GM12892 (cell line): ENCODE measurements at regions not wholly inside any gene's neighbourhood (a gene's known extent, or its start where the extent isn't known, plus 50 kb on each side); places are given as distances from the start of the nearest gene placed in this dataset.

Experiments
- DNase-seq: peaks from one replicate; pipeline ENCODE4 v3.0.0; 2011; ENCODE audit not compliant: insufficient read length
- FAIRE-seq: peaks from 2 replicates; lab custom pipeline; 2011; peaks lifted over from hg19 to GRCh38; lab: Jason Lieb, UNC
- POLR2A ChIP-seq: IDR thresholded peaks from 2 replicates; pipeline ENCODE4 v1.6.1; 2011; ENCODE audit warnings: low read depth, low read length, control low read depth
- POLR2AphosphoS5 ChIP-seq: IDR thresholded peaks from 2 replicates; pipeline ENCODE4 v1.6.1; 2011; ENCODE audit warnings: low read depth, low read length, control low read depth
- TAF1 ChIP-seq: IDR thresholded peaks from 2 replicates; pipeline ENCODE4 v1.6.1; 2011; ENCODE audit warnings: low read depth, mild to moderate bottlenecking, control low read depth, low read length, borderline replicate concordance

GRCh38 chr3:5798809-5799208 lies 611.3 kb downstream of the EDEM1 start:
- TF ChIP-seq POLR2AphosphoS5 (no peak), TAF1 (no peak), POLR2A (no peak)
- DNase-seq (no peak), FAIRE-seq (no peak)

- TF ChIP-seq POLR2A = no peak
- TF ChIP-seq POLR2AphosphoS5 = no peak
- no peak for TF ChIP-seq TAF1
- no peak for DNase-seq
These were observed 611.9 kb downstream of the EDEM1 start for GRCh38 chr3:5799398-5799797.

GRCh38 chr3:5800965-5801364 lies 613.5 kb downstream of the EDEM1 start:
- TF ChIP-seq TAF1 (no peak), POLR2A (no peak), POLR2AphosphoS5 (no peak)
- no peak for DNase-seq
- no peak for FAIRE-seq

More at GRCh38 chr3:5799398-5799797, 611.9 kb downstream of the EDEM1 start:
- no peak for FAIRE-seq

- FAIRE-seq (no peak), DNase-seq (no peak)
- TF ChIP-seq TAF1 = no peak
These were observed 618.7 kb downstream of the EDEM1 start for GRCh38 chr3:5806192-5806591.

GRCh38 chr3:5809586-5810246 lies 622.2 kb downstream of the EDEM1 start:
- no peak for DNase-seq
- no peak for TF ChIP-seq TAF1
- TF ChIP-seq POLR2AphosphoS5 = no peak
- TF ChIP-seq POLR2A = no peak
- FAIRE-seq = no peak

GRCh38 chr3:5811016-5811415 lies 623.5 kb downstream of the EDEM1 start:
- no peak for FAIRE-seq
- TF ChIP-seq POLR2A (no peak), TAF1 (no peak), POLR2AphosphoS5 (no peak)

GRCh38 chr3:5813521-5813920 lies 626.0 kb downstream of the EDEM1 start:
- no peak for DNase-seq
- no peak for FAIRE-seq
- no peak for TF ChIP-seq POLR2AphosphoS5

More at GRCh38 chr3:5811016-5811415, 623.5 kb downstream of the EDEM1 start:
- no peak for DNase-seq

- DNase-seq (no peak), FAIRE-seq (no peak)
- no peak for TF ChIP-seq POLR2AphosphoS5
- no peak for TF ChIP-seq POLR2A
- no peak for TF ChIP-seq TAF1
These were observed 635.3 kb downstream of the EDEM1 start for GRCh38 chr3:5822843-5823242.

GRCh38 chr3:5826467-5826866 lies 639.0 kb downstream of the EDEM1 start:
- TF ChIP-seq POLR2A = no peak
- no peak for DNase-seq
- FAIRE-seq = no peak

- TF ChIP-seq TAF1 (no peak), POLR2A (no peak), POLR2AphosphoS5 (no peak)
- DNase-seq (no peak), FAIRE-seq (no peak)
These were observed 640.7 kb downstream of the EDEM1 start for GRCh38 chr3:5828251-5828650.

- no peak for DNase-seq
- TF ChIP-seq POLR2AphosphoS5 = no peak
- TF ChIP-seq TAF1 = no peak
- TF ChIP-seq POLR2A = no peak
- no peak for FAIRE-seq
These were observed 652.5 kb downstream of the EDEM1 start for GRCh38 chr3:5840056-5840455.

GRCh38 chr3:5841599-5841998 lies 654.1 kb downstream of the EDEM1 start:
- FAIRE-seq (no peak), DNase-seq (no peak)
- TF ChIP-seq TAF1 (no peak), POLR2AphosphoS5 (no peak), POLR2A (no peak)

GRCh38 chr3:5846261-5846660 lies 658.8 kb downstream of the EDEM1 start:
- TF ChIP-seq TAF1 (no peak), POLR2AphosphoS5 (no peak), POLR2A (no peak)
- FAIRE-seq (no peak), DNase-seq (no peak)
